ENCODE measurements at regions not wholly inside any gene's neighbourhood (a gene's known extent, or its start where the extent isn't known, plus 50 kb on each side); places are given as distances from the start of the nearest gene placed in this dataset.
A peak's percentile ranks its signal among the peaks of the same experiment; 100 is the strongest.

DNA sequence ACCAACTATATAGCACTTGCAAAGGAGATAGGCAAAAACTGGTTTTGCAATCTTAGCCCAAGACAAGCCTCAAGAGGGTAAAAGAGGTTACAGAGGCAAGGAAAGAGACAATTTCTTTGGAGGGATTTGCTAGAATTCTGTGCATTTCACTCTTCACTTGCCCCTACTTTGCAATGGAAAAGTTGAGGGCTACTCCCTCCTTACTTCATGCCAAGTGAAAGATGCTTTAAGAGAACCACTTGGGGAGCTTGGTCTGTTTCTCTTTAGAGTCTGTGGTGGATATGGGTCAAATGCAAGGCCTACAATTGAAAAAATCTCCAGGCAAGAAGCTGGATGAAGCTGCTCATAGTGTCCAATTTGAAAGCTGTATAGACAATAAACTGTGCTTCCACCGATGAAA, 167.7 kb upstream of the DIO2 start:
- no peak for DNase-seq

DNA sequence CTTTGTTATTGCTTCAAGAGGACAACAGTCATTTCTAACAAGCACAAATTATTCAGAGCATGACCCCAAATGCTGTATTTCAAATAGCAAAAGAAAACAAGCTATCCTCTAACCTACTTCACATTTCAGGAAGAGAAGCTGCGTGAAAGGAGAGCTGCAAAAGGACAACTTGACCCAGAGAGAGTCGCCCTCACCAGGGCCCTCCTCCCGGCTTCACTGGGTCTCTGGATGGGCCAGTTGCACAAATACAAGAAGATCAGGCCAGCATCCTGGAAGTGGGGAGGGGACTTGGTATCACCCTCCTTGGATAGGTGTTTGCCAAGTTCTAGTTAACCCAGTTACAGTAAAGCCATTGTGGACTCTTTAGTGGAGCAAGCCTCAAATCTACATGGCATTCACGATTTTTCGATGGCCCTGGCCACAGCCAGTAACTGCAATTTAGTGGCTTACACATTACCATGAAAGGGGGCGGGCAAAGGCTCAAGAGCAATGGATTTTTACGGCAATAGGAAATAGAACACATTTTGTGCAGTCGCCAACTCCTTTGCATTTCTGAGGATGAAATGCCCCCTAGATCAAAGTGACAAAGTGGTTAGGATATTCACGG, 166.9 kb upstream of the DIO2 start:
- DNase-seq: peak in 6 of 56 donors; percentile 2 to 25 (median 20)

DNA sequence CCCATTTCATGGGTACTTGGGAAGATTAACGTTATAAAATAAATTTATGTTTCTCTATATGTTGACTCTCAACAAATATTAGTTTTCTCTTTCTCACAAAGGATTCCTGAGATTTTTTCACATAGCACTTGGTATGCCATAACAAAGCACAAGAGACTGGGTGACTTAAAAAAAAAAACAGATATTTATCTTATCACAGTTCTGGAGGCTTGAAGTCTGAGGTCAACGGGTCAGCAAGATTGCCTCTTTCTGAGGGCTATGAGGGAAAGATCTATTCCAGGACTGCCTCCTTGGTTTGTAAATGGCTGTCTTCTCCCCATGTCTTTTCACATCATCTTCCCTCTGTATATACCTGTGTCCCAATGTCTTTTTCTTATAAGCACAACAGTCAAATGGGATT, 153.5 kb upstream of the DIO2 start:
- DNase-seq: no peak

DNA sequence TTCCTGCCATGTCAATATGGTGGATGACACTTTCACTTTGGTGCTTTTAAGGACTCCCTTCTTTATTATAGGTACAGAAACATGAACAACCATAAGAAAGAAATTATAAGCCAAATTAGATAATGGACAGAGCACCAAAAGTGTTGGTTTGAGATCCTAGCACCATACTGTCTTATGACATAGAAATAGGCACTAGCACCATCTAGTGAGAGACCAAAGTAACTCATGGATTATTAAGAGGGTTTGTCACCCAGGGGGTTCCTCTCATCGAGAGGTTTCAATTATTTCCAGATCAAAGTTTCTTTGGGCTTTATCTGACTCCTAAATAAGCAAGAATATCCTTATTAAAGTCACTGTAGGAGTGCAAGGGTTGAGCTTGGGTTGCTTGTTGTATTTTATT, 153.0 kb upstream of the DIO2 start:
- DNase-seq: no peak

DNA sequence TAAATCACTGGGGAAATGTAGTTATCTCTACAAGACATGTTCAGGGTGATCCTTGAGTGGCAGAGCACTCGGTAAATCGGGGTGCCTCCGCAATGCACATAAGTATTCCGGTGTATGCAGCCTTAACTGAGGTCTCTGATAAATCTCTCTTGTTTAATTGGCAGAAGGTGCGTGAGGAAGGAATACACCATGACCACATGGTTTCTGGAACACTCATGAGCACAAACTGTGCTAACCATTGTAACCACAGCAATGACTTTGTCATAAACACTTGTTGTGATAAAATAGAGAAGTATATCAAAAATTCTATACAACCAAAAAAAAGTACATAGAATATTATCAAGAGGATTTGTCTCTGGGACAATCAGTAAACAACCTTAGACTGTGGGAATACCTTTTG, 146.8 kb upstream of the DIO2 start:
- no peak for DNase-seq

DNA sequence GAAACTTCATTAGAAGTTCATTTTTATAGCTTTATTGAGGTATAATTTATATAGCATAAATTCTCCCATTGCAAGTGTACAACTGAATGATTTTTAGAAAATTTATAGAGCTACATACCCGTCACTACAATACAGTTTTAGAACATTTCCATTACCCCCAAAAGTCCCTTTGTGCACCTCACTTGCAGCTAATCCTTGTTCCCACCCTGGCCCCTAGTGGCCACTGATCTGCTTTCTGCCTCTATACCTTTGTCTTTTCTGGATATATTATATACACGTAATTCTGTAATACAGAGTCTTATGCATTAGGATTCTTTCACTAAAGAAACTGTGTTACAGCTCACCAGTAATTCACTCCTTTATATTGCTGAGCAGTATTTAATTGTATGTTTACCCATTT, 145.1 kb upstream of the DIO2 start:
- DNase-seq: peak in 2 of 56 donors; percentile 1

DNA sequence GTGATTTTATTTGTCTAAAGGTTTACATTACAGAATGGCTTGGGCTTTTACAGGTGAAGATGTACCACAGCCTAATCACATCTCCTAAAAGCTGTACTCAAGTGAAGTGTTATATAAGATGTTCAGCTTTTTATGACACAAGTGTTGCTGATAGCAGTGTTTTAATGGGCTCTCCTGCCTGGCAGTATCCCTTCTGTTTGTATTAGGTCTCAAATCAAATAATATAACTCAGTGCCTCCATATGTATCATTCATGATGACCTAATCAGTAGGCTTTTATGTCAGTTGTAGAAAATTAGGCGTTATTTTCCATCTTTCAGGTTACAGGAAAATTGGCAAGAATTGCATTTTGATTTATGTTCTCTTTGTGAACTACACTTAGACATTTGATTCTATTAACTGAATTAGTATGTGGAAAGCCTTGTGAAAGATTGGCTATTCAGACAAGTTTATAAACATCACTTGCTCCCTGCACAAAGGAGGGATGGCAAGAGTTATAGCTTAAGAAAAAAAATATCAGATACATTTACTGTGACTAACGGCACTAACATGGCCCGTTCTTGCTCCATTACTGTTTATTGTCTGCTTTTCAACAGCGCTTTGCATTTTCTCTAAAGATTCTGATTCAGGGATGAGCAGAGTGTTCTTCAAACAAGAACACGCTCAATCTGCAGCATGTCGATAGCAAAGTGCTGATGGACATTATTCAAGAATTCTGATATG, 143.7 kb upstream of the DIO2 start:
- DNase-seq: no peak

DNA sequence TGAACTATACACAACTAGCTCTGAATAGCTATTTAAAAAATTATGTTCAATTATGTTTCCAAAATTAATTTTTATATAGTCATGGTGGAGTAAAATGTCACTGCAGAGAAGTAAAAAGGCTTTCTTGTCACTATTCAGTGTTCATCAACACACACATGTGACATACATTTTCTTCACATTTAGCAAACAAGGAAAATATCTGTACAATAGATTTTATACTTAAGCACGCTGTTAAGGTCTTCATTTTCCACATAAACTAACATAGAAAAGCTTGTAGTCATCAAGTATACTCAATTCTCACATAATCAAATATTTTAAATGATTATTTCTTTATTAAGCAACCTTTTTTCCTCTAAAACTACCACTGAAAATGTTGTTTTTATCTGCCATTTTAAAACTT, 141.2 kb upstream of the DIO2 start:
- DNase-seq: no peak

DNA sequence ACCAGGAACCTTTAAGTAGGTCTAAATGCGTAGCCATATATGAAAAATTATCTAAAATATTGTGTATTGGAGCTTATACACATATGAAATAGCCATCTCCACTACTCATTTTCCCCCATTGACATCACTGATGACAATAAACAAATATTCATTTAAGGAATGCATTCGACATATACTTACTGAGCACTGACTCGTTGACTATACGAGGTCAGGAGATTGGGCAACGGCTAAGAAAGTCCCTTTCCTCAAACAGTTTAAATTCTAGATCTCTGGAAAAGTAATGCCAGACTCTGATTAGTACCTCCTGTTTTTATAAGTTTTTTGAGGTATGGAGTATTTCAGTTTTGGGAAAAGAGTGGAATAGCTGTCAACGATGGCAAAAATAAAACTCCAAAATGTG, 139.4 kb upstream of the DIO2 start:
- no peak for DNase-seq

DNA sequence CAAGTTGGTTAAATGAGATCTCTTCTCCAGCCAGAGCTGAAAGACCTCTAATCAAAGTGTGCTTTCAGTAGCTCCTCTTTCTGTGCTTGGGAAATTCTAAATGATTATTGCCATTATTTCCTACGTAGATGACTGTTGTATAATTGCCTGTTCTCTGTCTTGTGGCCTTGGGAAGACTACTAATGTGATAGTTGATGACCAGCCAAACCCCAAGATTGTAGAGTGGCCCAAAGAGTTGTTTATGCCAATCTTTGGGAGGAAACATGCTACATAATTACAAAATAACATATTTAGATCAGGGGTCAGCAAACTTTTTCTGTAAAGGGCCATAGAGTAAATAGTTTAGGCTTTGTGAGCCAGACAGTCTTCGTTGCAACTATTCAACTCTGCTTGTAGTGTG, 135.1 kb upstream of the DIO2 start:
- DNase-seq: no peak

DNA sequence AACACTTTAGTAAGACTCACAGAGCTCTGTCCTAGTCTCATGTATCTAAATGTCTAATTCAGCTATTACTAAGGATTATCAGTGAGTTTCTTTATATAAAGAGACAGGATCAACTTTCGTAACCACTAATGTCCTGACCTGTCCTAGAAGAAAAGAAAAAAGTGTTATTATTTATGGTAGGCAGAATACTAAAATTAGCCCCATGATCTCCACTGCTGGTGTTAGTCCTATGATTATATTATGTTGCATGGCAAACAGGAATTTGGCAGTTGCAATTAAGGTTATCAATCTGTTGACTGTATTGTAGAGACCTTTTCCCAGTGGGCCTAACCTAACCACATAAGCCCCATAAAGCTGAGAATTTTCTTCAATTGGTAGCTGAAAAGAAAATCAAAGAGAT, 132.9 kb upstream of the DIO2 start:
- no peak for DNase-seq

DNA sequence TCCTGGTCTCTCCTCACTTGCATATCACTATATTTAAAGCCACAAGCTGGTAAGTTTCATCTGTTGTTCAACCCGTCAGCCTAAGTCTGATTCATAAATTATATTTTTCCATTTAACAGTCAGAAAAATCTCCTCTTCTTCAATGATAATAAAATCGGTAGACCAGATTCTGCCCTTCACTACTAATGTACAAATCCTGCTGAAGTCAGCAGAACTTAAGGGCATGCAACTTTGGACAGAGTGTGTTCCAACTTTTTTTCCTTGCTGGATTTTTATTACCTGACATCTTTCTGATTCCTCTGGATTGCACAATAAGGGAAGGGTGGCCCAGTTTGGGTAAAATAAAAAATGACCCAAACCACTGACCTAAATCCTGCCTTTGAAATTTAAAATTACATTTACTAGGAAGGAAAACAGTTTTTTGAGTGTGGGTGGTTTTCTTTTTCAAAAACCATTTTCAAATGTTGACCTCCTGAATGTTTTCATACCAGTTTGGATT, 125.4 kb upstream of the DIO2 start:
- no peak for DNase-seq

DNA sequence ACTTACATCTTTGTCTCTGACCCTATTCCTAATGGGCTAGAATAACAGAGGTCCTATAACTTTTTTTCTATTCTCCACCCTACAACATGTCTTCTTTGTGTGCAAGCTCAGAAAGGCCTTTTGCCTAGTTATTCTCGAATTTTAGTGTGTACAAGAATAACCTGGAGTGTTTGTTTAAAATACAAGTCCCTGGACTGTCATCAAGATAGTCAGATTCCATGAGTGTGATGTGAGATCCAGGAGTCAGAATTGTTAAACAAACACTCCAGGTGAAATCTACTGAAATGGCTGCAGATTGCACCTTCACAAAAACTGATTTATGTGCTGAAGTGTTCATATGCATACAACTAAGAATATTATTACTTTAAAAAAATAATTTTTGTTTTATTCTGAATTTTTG, 114.4 kb upstream of the DIO2 start:
- DNase-seq: no peak

DNA sequence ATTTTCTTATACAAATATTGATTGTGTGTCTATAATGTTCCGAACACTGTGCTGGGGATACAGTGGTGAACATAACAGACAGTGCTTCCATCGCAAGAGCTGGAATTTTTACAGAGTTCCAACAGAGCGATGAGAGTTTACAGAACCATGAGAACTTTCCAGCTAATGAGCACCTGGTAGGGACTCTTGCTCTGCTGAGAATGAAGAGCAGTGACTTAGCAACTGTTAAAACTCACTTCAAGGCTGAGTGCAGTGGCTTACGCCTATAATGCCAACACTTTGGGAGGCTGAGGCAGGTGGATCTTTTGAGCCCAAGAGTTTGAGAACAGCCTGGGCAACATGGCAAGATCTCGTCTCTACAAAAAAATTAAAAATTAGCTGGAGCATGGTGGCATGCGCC, 113.8 kb upstream of the DIO2 start:
- DNase-seq: no peak

DNA sequence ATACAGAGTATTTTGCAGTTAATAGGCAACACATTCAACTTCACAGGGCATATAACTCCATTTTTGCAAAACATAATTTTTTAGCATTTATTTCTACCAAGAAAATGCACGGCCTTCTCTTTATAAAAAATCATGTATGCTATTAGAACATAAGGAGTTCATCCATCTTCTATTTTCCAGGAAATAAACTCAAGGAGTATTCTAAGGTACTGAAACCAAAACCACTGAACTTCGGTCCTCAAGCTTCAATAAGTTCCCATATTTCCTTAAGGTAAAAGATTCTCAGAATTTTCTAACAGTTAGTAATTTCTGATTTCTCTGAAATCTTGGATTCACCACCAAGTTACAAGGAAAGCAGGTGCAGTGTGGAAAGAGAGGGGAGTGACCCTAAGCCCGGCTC, 113.3 kb upstream of the DIO2 start:
- DNase-seq: no peak

DNA sequence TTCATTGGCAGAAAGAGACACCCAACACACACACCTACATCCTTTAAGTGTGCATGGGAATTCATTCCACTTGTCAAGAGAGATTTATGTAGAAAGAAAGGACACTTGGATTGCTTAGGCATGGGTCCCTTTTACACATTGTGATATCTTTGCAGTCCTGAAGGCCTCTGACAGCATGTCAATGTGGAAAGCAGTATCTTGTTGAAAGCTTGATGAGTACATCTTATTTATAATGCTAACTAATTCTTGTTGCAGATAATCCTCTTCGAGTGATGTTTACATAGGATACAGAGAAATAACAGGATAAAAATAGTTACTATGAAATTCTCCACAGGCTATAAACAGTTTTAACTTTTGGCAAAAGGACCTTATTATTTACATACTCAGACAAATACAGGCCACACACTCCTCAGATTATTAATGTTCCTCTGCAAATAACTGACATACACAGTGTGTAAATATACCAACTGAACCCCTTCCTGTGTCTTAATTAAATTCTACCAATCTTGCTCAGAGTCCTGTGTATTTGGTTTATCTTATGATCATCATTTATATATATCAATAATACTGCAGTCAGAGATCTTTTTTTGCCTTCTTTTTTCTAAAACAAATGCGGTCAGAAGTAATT, 111.8 kb upstream of the DIO2 start:
- DNase-seq: no peak

DNA sequence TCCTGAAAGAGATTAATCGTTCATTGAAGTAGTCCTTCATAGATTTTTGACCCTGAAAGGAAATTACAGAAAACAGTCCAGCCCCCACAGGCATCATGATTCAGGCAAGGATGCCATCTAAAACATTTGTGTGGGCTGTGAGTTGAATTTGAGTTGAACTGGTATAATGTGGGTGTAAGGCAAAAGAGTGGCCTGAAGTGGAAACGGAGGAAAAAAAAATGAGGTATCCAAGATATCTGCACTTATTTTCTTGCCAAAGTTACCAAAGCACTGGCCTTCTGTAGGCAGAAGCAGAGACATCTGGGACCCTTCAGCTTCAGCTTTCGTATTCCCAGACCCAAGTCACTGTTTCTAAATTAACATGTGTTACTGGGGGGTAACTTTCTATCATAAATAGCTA, 105.1 kb upstream of the DIO2 start:
- no peak for DNase-seq

DNA sequence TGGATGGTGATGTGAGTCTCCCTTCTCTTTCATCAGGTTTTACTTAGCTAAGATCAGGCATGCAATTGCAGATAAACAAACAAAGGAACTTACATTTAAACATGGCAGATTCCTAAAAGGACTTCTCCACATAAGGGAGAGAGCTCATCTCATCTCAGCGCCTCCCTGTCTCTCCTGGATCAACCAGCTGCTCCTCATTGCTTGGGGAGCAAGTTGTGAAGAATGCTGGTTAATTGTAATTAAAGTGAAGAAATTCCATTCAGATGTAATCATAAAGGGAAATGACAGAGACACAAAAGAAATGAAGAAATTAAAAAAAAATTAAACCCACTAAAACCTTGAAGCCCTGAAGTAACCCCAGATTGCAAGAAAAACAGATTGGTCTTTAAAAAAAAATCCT, 104.4 kb upstream of the DIO2 start:
- no peak for DNase-seq

DNA sequence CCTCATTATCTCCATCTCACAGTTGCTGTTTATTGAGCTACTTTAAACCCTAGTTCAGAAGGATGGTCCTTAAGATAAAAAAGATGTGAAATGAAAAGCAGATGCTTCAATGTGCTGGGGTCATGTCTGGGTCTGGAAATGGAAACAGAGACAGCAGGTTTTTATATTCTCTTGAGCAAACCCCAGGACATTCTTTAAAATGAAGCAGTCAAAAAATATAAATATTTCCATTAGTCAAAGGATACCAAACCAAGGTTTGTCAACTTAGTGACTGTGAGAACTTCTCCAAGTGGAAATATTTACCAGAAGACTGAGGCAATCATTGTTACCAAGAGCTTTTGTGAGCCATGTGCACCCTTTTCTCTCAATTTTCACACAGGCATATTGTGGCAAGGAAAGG, 102.5 kb upstream of the DIO2 start:
- no peak for DNase-seq

DNA sequence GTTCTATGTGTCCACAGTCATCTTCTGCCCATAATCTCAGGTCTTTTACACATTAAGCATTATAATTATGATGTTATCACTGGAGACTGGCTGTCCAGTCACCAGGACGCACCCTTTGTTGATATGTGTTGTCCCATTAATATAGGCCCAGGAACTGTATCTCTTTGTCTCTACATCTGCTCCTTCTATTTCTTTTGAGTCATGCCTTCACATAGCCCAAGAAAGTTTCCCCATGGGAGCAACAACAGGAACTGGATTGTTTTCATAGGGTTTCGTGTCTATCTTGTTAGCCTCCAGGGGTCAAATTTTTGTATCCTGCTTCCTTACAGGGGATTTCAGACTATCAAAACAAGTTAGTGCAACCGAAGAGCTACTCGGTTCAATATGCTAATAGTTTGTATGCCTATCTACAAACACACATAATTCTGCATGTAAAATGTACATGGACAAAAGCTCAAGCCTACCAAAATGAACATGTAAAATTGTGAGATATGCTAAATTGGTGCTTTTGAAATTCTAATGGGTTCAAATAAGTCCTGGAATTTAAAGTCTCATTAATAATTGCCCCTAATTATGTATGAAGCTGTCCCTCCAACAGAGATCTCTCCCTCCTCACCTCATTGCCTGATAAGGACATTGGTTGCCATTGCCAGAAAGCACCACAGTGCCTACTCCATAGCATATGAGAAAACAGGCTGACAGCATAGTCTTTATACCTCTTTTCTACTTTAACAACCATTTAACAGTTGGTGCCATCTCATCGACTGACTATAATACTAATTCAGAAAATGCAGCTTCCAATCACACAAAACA, 99.8 kb upstream of the DIO2 start:
- DNase-seq: no peak

DNA sequence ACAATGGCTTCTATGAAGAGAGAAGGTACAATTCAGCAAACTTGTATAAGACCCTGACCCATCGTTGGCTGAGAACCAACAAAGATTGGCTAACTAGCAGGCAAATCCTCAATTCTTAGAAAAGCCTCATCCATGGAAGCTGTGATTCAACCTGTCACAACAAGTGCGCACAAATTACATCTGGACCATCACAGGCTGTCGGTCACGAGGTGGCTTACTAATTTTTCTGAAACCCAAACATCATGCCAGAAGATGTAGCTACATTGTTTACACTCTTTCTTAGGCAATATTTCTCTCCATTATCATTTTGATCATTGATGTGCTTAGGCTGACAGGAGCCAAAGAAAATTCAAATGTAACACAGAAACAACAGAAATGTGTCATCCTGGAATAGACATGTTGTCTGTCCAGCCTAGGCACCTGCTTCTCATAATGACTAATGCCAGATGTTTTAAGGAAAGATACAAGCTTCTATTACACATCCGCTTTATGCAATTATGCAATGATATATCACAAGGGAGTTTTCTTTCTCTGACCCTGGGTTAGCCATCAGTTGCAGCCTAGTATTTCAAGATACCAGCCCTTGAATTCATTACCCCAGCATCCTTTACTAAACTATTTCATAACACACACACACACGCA, 92.9 kb upstream of the DIO2 start:
- DNase-seq: no peak

DNA sequence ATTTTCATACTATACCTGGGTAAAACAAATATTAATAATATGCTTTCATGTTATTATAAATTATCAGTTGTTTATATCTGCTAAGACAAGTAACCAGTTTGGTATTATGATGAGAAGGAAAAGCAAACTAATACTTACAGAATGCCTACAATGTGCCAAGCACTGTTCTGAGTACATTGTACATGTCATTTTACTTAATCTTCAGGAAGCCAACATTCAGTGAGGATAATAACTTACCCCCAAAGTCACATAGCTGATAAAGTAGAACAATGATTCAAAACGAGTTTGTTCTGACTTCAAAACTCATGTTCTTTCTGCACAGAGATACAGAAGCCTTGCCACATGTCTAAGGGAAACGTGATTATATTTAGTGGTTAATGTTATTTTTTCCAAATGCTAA, 89.0 kb upstream of the DIO2 start:
- DNase-seq: no peak

Data from amygdala (tissue), 56 donors.